ENCODE measurements at regions not wholly inside any gene's neighbourhood (a gene's known extent, or its start where the extent isn't known, plus 50 kb on each side); places are given as distances from the start of the nearest gene placed in this dataset.

DNA sequence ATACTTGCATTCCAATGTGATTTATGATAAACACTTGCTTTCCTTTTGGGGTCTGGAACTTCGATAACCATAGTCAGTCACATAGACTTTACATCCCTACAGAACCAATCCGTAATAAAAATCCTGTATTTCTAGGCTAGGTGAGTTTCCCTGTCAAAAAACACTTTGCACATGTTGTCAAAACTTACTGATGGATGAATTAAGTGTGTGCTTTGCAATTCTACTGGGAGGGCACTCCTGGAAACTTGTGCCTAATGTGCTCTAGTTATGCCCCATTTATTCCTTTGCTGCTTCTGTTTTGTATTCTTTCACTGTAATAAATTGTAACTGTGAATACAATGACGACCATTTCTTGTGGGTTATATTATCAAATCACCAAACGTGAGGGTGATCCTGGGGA is 684.8 kb upstream of the PCDH15 start:
- Mint-ChIP-seq H3K4me1 (no peaks in the 10 kb centered on the region), H3K36me3 (no peaks in the 10 kb centered on the region), H3K27ac (no peak overlapping the region), H3K9me3 (peaks cover 18% of the 10 kb centered on the region), H3K4me3 (no peak overlapping the region)
- ATAC-seq (no peak), DNase-seq (ENCODE audit: low spot score in 2 of 2) (no peak)

DNA sequence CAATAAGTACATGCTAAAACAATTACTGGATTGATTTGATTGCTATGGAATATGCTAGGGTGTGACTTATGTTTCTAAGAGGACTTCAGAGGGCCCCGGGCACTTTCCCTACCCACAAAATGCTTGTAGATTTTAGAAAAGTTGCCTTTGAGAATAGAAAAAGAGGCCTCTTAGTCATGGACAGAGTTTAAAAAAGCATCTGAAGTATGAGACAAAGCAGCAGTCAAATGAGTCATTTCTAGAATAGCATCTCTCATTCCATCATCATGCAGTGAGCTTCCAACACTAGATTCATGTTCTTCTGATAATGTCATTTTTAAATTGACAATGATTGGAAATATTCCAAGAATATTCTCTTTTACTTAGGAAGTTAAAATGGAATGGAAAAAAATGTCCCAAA is 675.1 kb upstream of the PCDH15 start:
- peaks cover 19% of the 10 kb centered on the region for H3K9me3 Mint-ChIP-seq
- no peaks in the 10 kb centered on the region for H3K36me3 Mint-ChIP-seq
- no peak overlapping the region for H3K27ac Mint-ChIP-seq
- no peak for ATAC-seq
- no peak for DNase-seq (ENCODE audit: low spot score in 2 of 2)
- H3K4me1 Mint-ChIP-seq: no peaks in the 10 kb centered on the region
- H3K4me3 Mint-ChIP-seq: no peak overlapping the region

DNA sequence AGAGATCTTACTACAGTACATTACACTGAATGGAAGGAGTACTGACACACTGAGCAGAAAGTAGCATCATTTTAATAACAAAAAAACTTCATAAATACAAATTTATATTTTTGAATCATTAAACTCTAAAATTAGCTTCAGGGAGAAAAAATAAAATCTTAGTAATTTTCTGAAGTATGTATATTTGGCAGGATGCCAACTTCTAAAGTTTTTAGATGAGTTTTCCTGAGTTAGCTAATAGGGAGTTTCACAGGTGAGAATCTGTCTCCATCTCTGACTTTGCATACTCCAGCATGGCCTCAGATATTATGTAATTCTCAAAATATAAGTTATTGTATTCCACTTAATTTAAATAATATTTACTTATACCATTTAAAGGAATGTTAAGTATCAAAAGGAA is 673.2 kb upstream of the PCDH15 start:
- H3K27ac Mint-ChIP-seq: no peak overlapping the region
- no peaks in the 10 kb centered on the region for H3K36me3 Mint-ChIP-seq
- ATAC-seq (no peak), DNase-seq (ENCODE audit: low spot score in 2 of 2) (no peak)
- H3K9me3 Mint-ChIP-seq: peaks cover 23% of the 10 kb centered on the region
- H3K4me1 Mint-ChIP-seq: no peaks in the 10 kb centered on the region
- H3K4me3 Mint-ChIP-seq: no peak overlapping the region

DNA sequence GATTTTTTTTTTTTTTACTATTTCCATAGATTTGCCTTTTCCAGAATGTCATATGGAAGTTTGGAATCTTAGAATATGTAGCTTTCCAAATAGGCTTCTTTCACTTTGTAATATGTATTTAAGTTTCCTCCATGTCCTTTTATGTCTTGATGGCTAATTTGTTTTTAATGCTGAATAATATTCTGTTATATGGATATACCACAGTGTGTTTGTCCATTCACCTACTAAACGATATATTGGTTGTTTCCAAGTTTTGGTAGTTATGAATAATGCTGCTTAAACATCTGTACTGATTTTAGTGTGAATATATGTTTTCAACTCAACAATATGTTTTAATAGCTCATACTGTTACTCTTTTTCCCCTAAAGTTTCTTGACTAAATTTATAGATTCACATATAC is 669.8 kb upstream of the PCDH15 start:
- ATAC-seq (no peak), DNase-seq (ENCODE audit: low spot score in 2 of 2) (no peak)
- H3K4me3 Mint-ChIP-seq: no peak overlapping the region
- H3K27ac Mint-ChIP-seq: no peak overlapping the region
- no peaks in the 10 kb centered on the region for H3K36me3 Mint-ChIP-seq
- H3K4me1 Mint-ChIP-seq: no peaks in the 10 kb centered on the region
- H3K9me3 Mint-ChIP-seq: peaks cover 17% of the 10 kb centered on the region

DNA sequence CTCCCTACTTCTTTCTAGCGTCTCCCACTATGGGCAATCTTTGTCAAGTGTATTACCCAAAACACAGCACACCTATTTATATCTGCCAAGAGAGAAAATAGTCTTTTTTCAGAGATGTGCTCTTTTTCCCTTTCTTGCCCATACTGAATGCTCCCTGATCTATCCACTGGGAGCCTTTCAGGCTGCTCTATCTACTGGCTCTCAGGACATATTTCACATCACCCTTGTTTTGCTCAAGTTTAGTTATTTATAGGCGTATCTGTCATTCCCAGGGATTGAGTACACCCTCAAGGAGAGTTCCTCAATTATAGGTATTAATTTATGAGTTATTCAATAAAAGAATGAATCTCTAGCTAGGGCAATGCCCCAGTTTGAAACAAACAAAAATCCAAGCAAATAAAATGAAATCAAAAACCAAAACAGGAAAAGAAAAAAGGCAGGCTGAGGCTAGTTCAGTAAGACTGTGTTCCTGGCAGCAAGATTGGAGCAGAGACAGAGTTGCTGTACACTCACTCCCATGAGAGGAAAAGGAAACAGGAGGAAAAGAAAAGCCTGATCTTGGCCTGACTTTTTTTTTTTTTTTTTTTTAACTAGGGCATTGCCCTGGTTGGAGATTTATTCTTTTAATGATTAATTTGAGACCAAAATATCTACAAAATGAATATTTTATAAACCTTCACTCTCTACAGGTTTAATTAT is 665.9 kb upstream of the PCDH15 start:
- no peak overlapping the region for H3K4me3 Mint-ChIP-seq
- H3K36me3 Mint-ChIP-seq: no peaks in the 10 kb centered on the region
- no peak overlapping the region for H3K27ac Mint-ChIP-seq
- ATAC-seq (no peak), DNase-seq (ENCODE audit: low spot score in 2 of 2) (no peak)
- no peaks in the 10 kb centered on the region for H3K4me1 Mint-ChIP-seq
- peaks cover 9% of the 10 kb centered on the region for H3K9me3 Mint-ChIP-seq

DNA sequence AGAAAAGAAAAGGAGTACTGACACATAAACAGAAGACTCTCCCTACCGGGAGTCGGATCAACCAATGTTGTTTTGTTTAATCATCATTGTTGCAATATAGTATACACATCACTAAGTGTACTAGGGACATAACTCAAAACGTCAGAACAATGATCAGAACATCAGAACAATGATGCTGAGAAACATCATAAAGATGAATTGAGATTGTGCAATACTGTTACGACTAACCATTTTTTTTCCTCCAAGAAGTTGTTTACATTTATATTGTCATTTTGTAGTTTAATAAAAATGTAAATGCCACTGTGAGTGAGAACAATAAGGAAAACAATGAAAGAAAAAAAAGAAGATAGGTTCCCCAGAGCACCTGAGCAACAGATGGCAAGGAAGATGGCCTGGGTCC is 663.1 kb upstream of the PCDH15 start:
- no peaks in the 10 kb centered on the region for H3K36me3 Mint-ChIP-seq
- DNase-seq (ENCODE audit: low spot score in 2 of 2): no peak
- no peaks in the 10 kb centered on the region for H3K4me1 Mint-ChIP-seq
- ATAC-seq: no peak
- H3K4me3 Mint-ChIP-seq: no peak overlapping the region
- no peak overlapping the region for H3K27ac Mint-ChIP-seq
- peaks cover 5% of the 10 kb centered on the region for H3K9me3 Mint-ChIP-seq

DNA sequence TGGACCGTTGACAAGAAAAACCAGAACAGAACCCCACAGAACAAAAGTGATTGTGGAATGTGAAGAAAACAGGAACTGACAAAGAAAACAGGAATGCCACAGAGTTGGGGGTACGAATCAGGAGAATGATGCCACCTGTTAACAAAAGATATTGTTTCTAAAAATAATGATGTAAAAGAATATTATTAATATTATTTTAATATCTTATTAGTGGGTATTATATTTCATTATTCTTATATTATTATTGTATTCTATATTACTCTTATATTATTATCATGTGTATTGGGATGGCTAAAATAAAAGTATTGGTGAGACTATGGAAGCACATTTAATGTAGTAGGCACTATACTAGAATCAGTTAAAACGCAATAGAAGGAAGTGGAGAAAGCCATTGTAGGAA is 659.0 kb upstream of the PCDH15 start:
- no peak overlapping the region for H3K27ac Mint-ChIP-seq
- H3K4me3 Mint-ChIP-seq: no peak overlapping the region
- DNase-seq (ENCODE audit: low spot score in 2 of 2): no peak
- H3K9me3 Mint-ChIP-seq: peaks cover 9% of the 10 kb centered on the region
- no peaks in the 10 kb centered on the region for H3K4me1 Mint-ChIP-seq
- no peaks in the 10 kb centered on the region for H3K36me3 Mint-ChIP-seq
- no peak for ATAC-seq

DNA sequence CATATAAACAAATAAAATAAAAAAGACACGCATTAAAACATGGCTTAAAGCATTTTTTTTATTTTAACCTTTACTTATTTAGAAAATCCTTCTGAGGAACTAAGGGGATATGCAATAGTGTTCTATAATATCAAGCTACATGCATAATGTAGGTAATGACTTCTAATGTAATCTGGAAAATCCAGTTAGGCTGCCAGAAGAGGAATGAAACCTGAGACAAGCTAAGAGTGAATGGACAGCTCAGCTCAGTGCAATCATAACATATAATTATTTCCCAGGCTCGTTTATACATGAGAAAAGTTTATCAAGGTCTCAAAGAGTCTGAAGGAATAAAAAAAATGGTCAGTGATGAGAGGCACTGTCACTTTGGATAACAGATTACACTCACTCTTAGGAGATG is 649.0 kb upstream of the PCDH15 start:
- no peak for DNase-seq (ENCODE audit: low spot score in 2 of 2)
- Mint-ChIP-seq H3K27ac (no peak overlapping the region), H3K9me3 (peaks cover 9% of the 10 kb centered on the region), H3K4me1 (no peaks in the 10 kb centered on the region), H3K36me3 (no peaks in the 10 kb centered on the region), H3K4me3 (no peak overlapping the region)
- ATAC-seq: no peak

DNA sequence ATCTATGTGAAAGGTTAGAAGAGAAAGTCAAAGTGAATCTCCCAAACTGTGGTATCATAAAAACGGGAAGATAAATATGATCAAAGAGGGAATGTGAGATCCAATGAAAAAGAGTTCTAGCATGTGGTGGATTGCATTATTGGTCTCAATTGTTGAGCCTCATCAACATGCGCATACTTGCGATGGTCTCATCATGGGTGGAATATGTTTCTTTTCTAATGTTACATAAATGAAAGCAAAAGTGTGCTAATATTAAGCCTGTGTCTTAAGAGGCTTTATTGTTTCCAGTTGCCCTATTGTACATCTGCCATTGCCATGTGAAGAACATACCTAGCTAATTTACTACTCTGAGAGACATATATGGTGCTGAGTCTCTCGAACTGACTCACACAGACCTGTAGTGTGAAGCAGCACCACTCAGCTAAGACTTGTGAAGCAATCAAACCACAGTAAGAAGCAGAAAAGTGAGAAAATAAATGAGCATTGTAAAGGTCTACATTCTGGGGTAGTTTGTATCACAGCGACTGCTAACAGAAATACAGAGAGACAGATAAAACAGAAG is 645.5 kb upstream of the PCDH15 start:
- Mint-ChIP-seq H3K4me1 (no peaks in the 10 kb centered on the region), H3K4me3 (no peak overlapping the region), H3K9me3 (peaks cover 13% of the 10 kb centered on the region), H3K27ac (no peak overlapping the region), H3K36me3 (no peaks in the 10 kb centered on the region)
- ATAC-seq (no peak), DNase-seq (ENCODE audit: low spot score in 2 of 2) (no peak)

DNA sequence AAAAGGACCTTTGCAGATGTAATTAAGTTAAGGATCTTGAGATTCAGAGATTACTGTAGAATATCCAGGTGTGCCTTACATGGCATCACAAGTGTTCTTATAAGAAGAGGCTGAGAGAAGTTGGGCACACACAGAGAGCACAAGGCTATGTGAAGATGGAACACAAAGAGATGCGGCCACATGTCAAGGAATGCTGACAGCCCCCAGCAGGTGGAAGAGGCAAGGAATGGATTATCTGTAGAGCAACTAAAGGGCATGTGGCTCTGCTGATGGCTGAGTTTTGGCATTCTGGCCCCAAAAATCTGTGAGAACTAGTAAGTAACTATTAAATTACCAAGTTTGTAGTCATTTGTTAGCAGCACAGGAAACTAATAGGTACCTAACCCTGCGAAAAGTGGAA is 640.7 kb upstream of the PCDH15 start:
- H3K9me3 Mint-ChIP-seq: peaks cover 31% of the 10 kb centered on the region
- DNase-seq (ENCODE audit: low spot score in 2 of 2) (no peak), ATAC-seq (no peak)
- H3K27ac Mint-ChIP-seq: no peak overlapping the region
- no peaks in the 10 kb centered on the region for H3K36me3 Mint-ChIP-seq
- H3K4me3 Mint-ChIP-seq: no peak overlapping the region
- H3K4me1 Mint-ChIP-seq: no peaks in the 10 kb centered on the region

DNA sequence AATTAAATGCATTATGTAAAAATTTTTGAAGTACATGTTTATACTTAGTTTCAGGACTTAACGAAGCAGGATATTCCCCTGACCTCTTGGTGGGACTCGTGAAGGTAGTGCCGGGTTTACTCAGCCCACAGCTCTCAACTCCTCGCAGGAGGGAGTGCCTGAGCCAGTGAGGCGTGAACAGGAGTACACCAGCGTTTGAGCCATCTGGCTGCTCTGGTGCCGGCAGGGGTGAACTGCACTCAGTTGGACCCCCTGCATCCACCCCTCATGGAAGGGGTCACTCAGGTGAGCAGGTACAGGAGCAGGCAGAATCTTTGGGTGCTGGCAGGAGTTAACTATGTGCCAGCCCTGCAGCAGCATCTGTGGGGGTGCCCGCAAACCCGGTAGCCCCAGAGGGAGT is 625.1 kb upstream of the PCDH15 start:
- ATAC-seq: no peak
- Mint-ChIP-seq H3K9me3 (peaks cover 16% of the 10 kb centered on the region), H3K4me1 (no peaks in the 10 kb centered on the region), H3K36me3 (no peaks in the 10 kb centered on the region), H3K4me3 (no peak overlapping the region), H3K27ac (no peak overlapping the region)
- DNase-seq (ENCODE audit: low spot score in 2 of 2): no peak

DNA sequence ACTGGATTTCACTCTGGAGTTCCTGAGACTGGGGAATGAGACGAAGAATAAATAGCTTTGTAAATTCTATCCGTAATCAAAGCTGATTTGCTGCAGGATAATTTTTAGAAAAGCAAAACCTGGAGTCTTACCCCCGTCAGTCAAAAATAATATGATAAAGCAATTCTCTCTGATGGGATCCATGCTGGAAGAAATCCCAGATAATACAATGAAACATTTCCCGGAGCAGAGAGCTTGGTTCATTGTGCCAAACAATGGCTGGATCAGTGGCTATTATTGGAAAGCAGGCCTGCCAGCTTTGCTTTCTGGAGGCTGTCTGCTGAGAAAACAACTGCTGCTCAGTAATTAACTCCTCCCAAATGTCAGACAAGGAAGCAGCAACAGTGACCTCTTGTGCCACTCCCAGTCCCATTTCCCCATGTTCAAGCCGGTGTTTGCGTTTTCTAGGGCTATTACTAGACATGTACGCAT is 609.4 kb upstream of the PCDH15 start:
- Mint-ChIP-seq H3K9me3 (peaks cover 18% of the 10 kb centered on the region), H3K27ac (no peak overlapping the region), H3K4me1 (no peaks in the 10 kb centered on the region), H3K4me3 (no peak overlapping the region), H3K36me3 (no peaks in the 10 kb centered on the region)
- DNase-seq (ENCODE audit: low spot score in 2 of 2): no peak
- no peak for ATAC-seq

DNA sequence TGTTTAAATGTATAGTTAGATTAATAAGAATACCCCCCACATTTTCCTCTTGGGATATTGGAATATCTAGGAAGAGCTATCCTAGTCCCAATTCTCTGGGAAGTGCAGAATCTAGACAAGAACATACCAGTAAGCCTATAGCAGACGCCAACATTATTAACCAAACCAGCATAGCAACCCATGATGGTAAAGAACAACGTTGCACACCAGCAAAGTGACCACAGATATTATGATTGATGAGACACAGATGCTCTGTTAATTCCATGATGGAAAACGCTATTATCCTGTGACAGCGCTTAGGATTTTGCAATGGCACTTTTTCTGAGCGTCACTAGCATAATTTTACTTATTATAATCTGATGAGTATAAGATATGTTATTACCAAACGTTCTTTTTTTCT is 603.1 kb upstream of the PCDH15 start:
- peaks cover 12% of the 10 kb centered on the region for H3K9me3 Mint-ChIP-seq
- no peak overlapping the region for H3K27ac Mint-ChIP-seq
- DNase-seq (ENCODE audit: low spot score in 2 of 2) (no peak), ATAC-seq (no peak)
- H3K4me1 Mint-ChIP-seq: no peaks in the 10 kb centered on the region
- H3K4me3 Mint-ChIP-seq: no peak overlapping the region
- no peaks in the 10 kb centered on the region for H3K36me3 Mint-ChIP-seq

DNA sequence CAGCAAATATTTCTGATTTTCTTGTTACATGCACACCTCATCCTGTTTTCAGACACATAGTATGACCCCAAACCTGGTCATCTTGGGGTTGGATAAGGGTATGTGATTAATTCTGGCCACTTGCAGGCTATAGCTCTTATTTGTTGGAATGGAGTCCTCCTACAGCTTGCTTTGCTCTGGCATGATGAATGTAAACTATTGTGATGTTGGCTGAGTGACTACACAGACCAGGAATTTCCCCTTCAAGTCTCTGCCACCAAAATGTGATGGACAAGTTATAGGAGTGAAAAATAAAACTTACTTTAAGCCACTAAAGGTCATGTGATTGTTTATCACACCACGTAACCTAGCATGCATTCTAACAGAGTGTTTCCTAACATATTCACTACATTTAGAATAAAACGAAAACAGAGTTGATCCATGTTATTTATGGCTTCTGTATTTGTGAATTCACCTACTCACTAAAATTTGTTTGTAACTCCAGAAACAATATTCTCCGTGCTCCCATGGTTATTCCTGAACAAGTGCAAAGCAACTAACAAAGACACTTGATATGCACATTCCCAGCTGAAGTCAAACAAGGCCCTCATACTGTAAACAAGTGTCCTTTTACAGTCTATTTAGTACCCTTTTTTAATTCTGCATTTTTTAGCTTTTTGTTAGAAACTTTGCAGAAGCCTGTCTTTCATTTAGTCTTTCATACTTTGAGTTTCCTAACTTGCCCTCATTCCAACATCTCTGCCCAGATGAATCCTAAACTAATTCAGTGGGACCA is 599.2 kb upstream of the PCDH15 start:
- no peaks in the 10 kb centered on the region for H3K36me3 Mint-ChIP-seq
- ATAC-seq (no peak), DNase-seq (ENCODE audit: low spot score in 2 of 2) (no peak)
- no peaks in the 10 kb centered on the region for H3K4me1 Mint-ChIP-seq
- H3K27ac Mint-ChIP-seq: no peak overlapping the region
- H3K4me3 Mint-ChIP-seq: no peak overlapping the region
- peaks cover 7% of the 10 kb centered on the region for H3K9me3 Mint-ChIP-seq

DNA sequence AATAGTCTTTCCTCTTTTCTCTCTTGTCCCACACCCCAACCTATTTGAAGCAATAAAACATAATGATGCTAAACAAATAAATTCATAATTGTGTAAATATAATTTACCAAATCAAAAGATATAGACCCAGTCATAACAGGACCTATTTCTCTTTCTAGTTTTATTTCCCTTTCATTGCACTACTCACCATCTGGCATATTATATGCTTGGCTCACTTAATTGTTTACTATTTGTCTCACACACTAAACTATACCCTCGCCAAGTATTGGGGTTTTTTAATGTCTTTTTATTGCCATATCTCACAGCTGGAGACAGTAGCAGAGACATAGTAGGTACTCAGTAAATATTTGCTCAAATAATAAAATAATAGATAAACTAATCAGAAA is 597.5 kb upstream of the PCDH15 start:
- Mint-ChIP-seq H3K36me3 (no peaks in the 10 kb centered on the region), H3K4me1 (no peaks in the 10 kb centered on the region), H3K27ac (no peak overlapping the region), H3K4me3 (no peak overlapping the region), H3K9me3 (peaks cover 15% of the 10 kb centered on the region)
- no peak for ATAC-seq
- no peak for DNase-seq (ENCODE audit: low spot score in 2 of 2)

All from stimulated activated effector memory CD8-positive, alpha-beta T cell treated with anti-CD3 and anti-CD28 coated beads, Interleukin-12 subunit alpha, Interleukin-12 subunit beta, amount 100 ng/mL, for 72 hours (primary cell).